Astrocyte (in vitro differentiated cells and primary cell): ENCODE measurements at regions not wholly inside any gene's neighbourhood (a gene's known extent, or its start where the extent isn't known, plus 50 kb on each side); places are given as distances from the start of the nearest gene placed in this dataset.

Experiments
- DNase-seq: peaks from one replicate; pipeline ENCODE4 v3.0.0-alpha.2; 2010; ENCODE audit warnings: low read depth
- FAIRE-seq: peaks from 2 replicates; lab custom pipeline; 2011; peaks lifted over from hg19 to GRCh38; lab: Jason Lieb, UNC
- H2AFZ ChIP-seq: 2 replicates; pipeline ENCODE4 v1.6.0; 2012; ENCODE audit warnings: low read depth, low read length, inconsistent platforms
- H3K27ac ChIP-seq: 2 replicates; pipeline ENCODE4 v1.5.1; 2011; ENCODE audit warnings: low read depth, low read length, inconsistent platforms
- H3K27me3 ChIP-seq: 2 replicates; pipeline ENCODE4 v1.6.0; 2011; ENCODE audit warnings: low read length, inconsistent platforms; ENCODE audit not compliant: insufficient read depth
- H3K36me3 ChIP-seq: 2 replicates; pipeline ENCODE4 v1.5.1; 2011; ENCODE audit warnings: low read length, inconsistent platforms; ENCODE audit not compliant: insufficient read depth
- H3K4me1 ChIP-seq: 2 replicates; pipeline ENCODE4 v1.5.1; 2011; ENCODE audit warnings: low read length, inconsistent platforms; ENCODE audit not compliant: insufficient read depth
- H3K4me2 ChIP-seq: 2 replicates; pipeline ENCODE4 v1.6.0; 2012; ENCODE audit warnings: low read length, inconsistent platforms
- H3K4me3 ChIP-seq: 2 replicates; pipeline ENCODE4 v1.5.1; 2011; ENCODE audit warnings: low read depth, mild to moderate bottlenecking, low read length, inconsistent platforms; ENCODE audit not compliant: insufficient read depth
- H3K79me2 ChIP-seq: 2 replicates; pipeline ENCODE4 v1.6.0; 2012; ENCODE audit warnings: mild to moderate bottlenecking, low read length, inconsistent platforms; ENCODE audit not compliant: insufficient read depth
- H3K9ac ChIP-seq: 2 replicates; pipeline ENCODE4 v1.6.0; 2012; ENCODE audit warnings: mild to moderate bottlenecking, low read length, inconsistent platforms
- H3K9me3 ChIP-seq: 2 replicates; pipeline ENCODE4 v1.5.1; 2012; ENCODE audit warnings: low read depth, mild to moderate bottlenecking, low read length, inconsistent platforms; ENCODE audit not compliant: insufficient read depth
- H4K20me1 ChIP-seq: 2 replicates; pipeline ENCODE4 v1.6.0; 2012; ENCODE audit warnings: low read length, inconsistent platforms; ENCODE audit not compliant: insufficient read depth
- H3K27ac Mint-ChIP-seq: one replicate; pipeline ENCODE4 v1.8.0; 2021; ENCODE audit warnings: mild to moderate bottlenecking, mixed read lengths; ENCODE audit not compliant: unreplicated experiment
- H3K27me3 Mint-ChIP-seq: one replicate; pipeline ENCODE4 v1.8.0; 2021; ENCODE audit warnings: low read depth, mixed read lengths; ENCODE audit not compliant: unreplicated experiment
- H3K36me3 Mint-ChIP-seq: one replicate; pipeline ENCODE4 v1.8.0; 2021; ENCODE audit warnings: low read depth, mixed read lengths; ENCODE audit not compliant: unreplicated experiment
- H3K4me1 Mint-ChIP-seq: one replicate; pipeline ENCODE4 v1.8.0; 2021; ENCODE audit warnings: low read depth, mixed read lengths; ENCODE audit not compliant: unreplicated experiment
- H3K4me3 Mint-ChIP-seq: one replicate; pipeline ENCODE4 v1.8.0; 2021; ENCODE audit warnings: mild to moderate bottlenecking, moderate library complexity, mixed read lengths; ENCODE audit not compliant: unreplicated experiment
- H3K9me3 Mint-ChIP-seq: one replicate; pipeline ENCODE4 v1.8.0; 2021; ENCODE audit warnings: mild to moderate bottlenecking, mixed read lengths; ENCODE audit not compliant: unreplicated experiment
- EZH2 ChIP-seq: IDR thresholded peaks from 2 replicates; pipeline ENCODE4 v1.6.1; 2012; ENCODE audit warnings: mild to moderate bottlenecking, low read length, inconsistent platforms; ENCODE audit not compliant: insufficient read depth
- TF ChIP-seq, protein P1 (sequence below): IDR thresholded peaks from 2 replicates; pipeline ENCODE4 v1.5.1; 2011; ENCODE audit warnings: low read depth, mild to moderate bottlenecking, inconsistent platforms, low read length, moderate library complexity; ENCODE audit not compliant: insufficient read depth

GRCh38 chr18:78126536-78126935 lies 853.1 kb upstream of the SALL3 start:
- Mint-ChIP-seq H3K9me3 (peaks cover 35% of the 10 kb centered on the region), H3K27me3 (peaks cover 5% of the 10 kb centered on the region), H3K4me3 (no peak overlapping the region), H3K36me3 (no peaks in the 10 kb centered on the region), H3K4me1 (no peaks in the 10 kb centered on the region), H3K27ac (no peak overlapping the region)
- no peaks in the 10 kb centered on the region for H3K4me1 ChIP-seq
- H3K79me2 ChIP-seq, result no peaks in the 10 kb centered on the region
- no peaks in the 10 kb centered on the region for H4K20me1 ChIP-seq
- FAIRE-seq (no peak), DNase-seq (no peak)
- H3K9me3 ChIP-seq, result peaks cover 21% of the 10 kb centered on the region
- no peak overlapping the region for H3K9ac ChIP-seq
- H3K4me2 ChIP-seq, result no peak overlapping the region
- H3K4me3 ChIP-seq, result no peak overlapping the region
- TF ChIP-seq, protein P1, sequence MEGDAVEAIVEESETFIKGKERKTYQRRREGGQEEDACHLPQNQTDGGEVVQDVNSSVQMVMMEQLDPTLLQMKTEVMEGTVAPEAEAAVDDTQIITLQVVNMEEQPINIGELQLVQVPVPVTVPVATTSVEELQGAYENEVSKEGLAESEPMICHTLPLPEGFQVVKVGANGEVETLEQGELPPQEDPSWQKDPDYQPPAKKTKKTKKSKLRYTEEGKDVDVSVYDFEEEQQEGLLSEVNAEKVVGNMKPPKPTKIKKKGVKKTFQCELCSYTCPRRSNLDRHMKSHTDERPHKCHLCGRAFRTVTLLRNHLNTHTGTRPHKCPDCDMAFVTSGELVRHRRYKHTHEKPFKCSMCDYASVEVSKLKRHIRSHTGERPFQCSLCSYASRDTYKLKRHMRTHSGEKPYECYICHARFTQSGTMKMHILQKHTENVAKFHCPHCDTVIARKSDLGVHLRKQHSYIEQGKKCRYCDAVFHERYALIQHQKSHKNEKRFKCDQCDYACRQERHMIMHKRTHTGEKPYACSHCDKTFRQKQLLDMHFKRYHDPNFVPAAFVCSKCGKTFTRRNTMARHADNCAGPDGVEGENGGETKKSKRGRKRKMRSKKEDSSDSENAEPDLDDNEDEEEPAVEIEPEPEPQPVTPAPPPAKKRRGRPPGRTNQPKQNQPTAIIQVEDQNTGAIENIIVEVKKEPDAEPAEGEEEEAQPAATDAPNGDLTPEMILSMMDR, result no peak
- TF ChIP-seq EZH2, result no peak
- H3K27ac ChIP-seq, result no peak overlapping the region
- no peak overlapping the region for H2AFZ ChIP-seq
- no peaks in the 10 kb centered on the region for H3K27me3 ChIP-seq
- no peaks in the 10 kb centered on the region for H3K36me3 ChIP-seq

- peaks cover 5% of the 10 kb centered on the region for H3K27me3 Mint-ChIP-seq
Measured at GRCh38 chr18:78127041-78127440, 852.6 kb upstream of the SALL3 start.

DNA sequence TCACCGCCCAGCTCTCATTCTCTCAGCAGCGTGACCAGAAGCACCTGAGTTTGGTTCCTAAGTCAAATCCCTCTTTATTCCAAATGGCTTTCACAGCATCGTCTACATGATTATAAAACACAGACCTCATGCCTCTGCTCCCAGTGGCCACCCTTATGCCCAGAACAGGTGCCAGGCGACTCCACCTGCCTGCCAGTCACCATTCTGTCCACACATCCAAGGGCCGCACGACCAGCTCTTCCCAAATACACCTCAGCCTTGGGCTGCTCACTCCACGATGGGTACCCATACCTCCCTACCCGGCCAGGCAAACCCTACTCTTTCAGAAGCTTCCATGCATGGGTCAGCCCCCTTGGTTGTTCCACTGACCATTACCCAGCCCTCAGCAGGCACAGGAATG lies 851.6 kb upstream of the SALL3 start:
- Histone ChIP-seq H3K36me3 (no peaks in the 10 kb centered on the region), H3K27ac (no peak overlapping the region), H3K79me2 (no peaks in the 10 kb centered on the region), H4K20me1 (no peaks in the 10 kb centered on the region), H3K9me3 (peaks cover 21% of the 10 kb centered on the region), H3K4me2 (no peak overlapping the region), H3K4me1 (no peaks in the 10 kb centered on the region), H3K9ac (no peak overlapping the region), H3K27me3 (no peaks in the 10 kb centered on the region), H3K4me3 (no peak overlapping the region), H2AFZ (no peak overlapping the region)
- peaks cover 5% of the 10 kb centered on the region for H3K27me3 Mint-ChIP-seq
- TF ChIP-seq, protein P1, result no peak
- no peak for TF ChIP-seq EZH2
- no peak overlapping the region for H3K4me3 Mint-ChIP-seq
- no peaks in the 10 kb centered on the region for H3K4me1 Mint-ChIP-seq
- no peak overlapping the region for H3K27ac Mint-ChIP-seq
- no peaks in the 10 kb centered on the region for H3K36me3 Mint-ChIP-seq
- no peak for FAIRE-seq
- peaks cover 29% of the 10 kb centered on the region for H3K9me3 Mint-ChIP-seq
- DNase-seq, result no peak

More at GRCh38 chr18:78127041-78127440, 852.6 kb upstream of the SALL3 start:
- Histone ChIP-seq H3K27ac (no peak overlapping the region), H3K4me1 (no peaks in the 10 kb centered on the region), H3K27me3 (no peaks in the 10 kb centered on the region), H3K36me3 (no peaks in the 10 kb centered on the region), H3K4me2 (no peak overlapping the region), H3K4me3 (no peak overlapping the region), H3K79me2 (no peaks in the 10 kb centered on the region), H2AFZ (no peak overlapping the region), H4K20me1 (no peaks in the 10 kb centered on the region), H3K9me3 (peaks cover 18% of the 10 kb centered on the region), H3K9ac (no peak overlapping the region)
- DNase-seq (no peak), FAIRE-seq (no peak)
- H3K36me3 Mint-ChIP-seq, result no peaks in the 10 kb centered on the region
- peaks cover 35% of the 10 kb centered on the region for H3K9me3 Mint-ChIP-seq
- no peak overlapping the region for H3K4me3 Mint-ChIP-seq
- H3K4me1 Mint-ChIP-seq, result no peaks in the 10 kb centered on the region
- no peak for TF ChIP-seq EZH2
- TF ChIP-seq, protein P1, result no peak
- H3K27ac Mint-ChIP-seq, result no peak overlapping the region
